Activated naive CD4-positive, alpha-beta T cell treated with anti-CD3 and anti-CD28 coated beads for 36 hours (primary cell): ENCODE measurements at regions not wholly inside any gene's neighbourhood (a gene's known extent, or its start where the extent isn't known, plus 50 kb on each side); places are given as distances from the start of the nearest gene placed in this dataset.

ENCODE experiments used
- CTCF ChIA-PET: fragments of 350-600 bp; sonication (Branson Sonifier 250); formaldehyde crosslinking; loops from one replicate; lab custom pipeline; 2021; ENCODE audit warnings: antibody characterized with exemption; lab: Charles Lee
- DNase-seq: peaks from one replicate; pipeline ENCODE4 v3.0.0-alpha.2; 2020
- H3K27ac Mint-ChIP-seq: one replicate; pipeline ENCODE4 v1.8.0; 2021; ENCODE audit warnings: mild to moderate bottlenecking, mixed read lengths
- H3K27me3 Mint-ChIP-seq: one replicate; pipeline ENCODE4 v1.8.0; 2021; ENCODE audit warnings: low read depth, mixed read lengths
- H3K36me3 Mint-ChIP-seq: one replicate; pipeline ENCODE4 v1.8.0; 2021; ENCODE audit warnings: low read depth, mixed read lengths
- H3K4me1 Mint-ChIP-seq: one replicate; pipeline ENCODE4 v1.8.0; 2021; ENCODE audit warnings: low read depth, mixed read lengths
- H3K4me3 Mint-ChIP-seq: one replicate; pipeline ENCODE4 v1.8.0; 2021; ENCODE audit warnings: mild to moderate bottlenecking, moderate library complexity, mixed read lengths
- H3K9me3 Mint-ChIP-seq: one replicate; pipeline ENCODE4 v1.8.0; 2021; ENCODE audit warnings: mixed read lengths
- intact Hi-C: fragments of 100-400 bp; cut with micrococcal nuclease; formaldehyde crosslinking; loops from one replicate; pipeline ENCODE4 v1.15.1; 2023

- intact Hi-C loops, result no loop called here
- Mint-ChIP-seq H3K36me3 (no peaks in the 10 kb centered on the region), H3K27ac (no peak overlapping the region), H3K9me3 (no peaks in the 10 kb centered on the region), H3K27me3 (peaks cover 9% of the 10 kb centered on the region), H3K4me3 (no peak overlapping the region), H3K4me1 (no peaks in the 10 kb centered on the region)
- no peak for DNase-seq
- CTCF ChIA-PET, result interaction anchor here (0.6 kb wide), 1 partner anchor 319 kb away, joined by 4 read pairs; no protein-coding TSS in a partner anchor
Measured at GRCh38 chr2:118529908-118530599, 317.4 kb downstream of the EN1 start.

- intact Hi-C loops, result no loop called here
- Mint-ChIP-seq H3K36me3 (no peaks in the 10 kb centered on the region), H3K9me3 (no peaks in the 10 kb centered on the region), H3K4me3 (no peak overlapping the region), H3K4me1 (no peaks in the 10 kb centered on the region), H3K27me3 (peaks cover 11% of the 10 kb centered on the region), H3K27ac (no peak overlapping the region)
- CTCF ChIA-PET, result interaction anchor here (0.6 kb wide), 1 partner anchor 225 kb away, joined by 3 read pairs; no protein-coding TSS in a partner anchor
- no peak for DNase-seq
Measured at GRCh38 chr2:118527571-118527970, 319.9 kb downstream of the EN1 start.

- Mint-ChIP-seq H3K4me1 (no peaks in the 10 kb centered on the region), H3K27ac (no peak overlapping the region), H3K9me3 (peaks cover 13% of the 10 kb centered on the region), H3K27me3 (peaks cover 11% of the 10 kb centered on the region), H3K4me3 (no peak overlapping the region), H3K36me3 (no peaks in the 10 kb centered on the region)
- DNase-seq, result no peak
- intact Hi-C loops, result no loop called here
- CTCF ChIA-PET, result no interaction called here
Measured at GRCh38 chr2:118525346-118525745, 322.1 kb downstream of the EN1 start.

- CTCF ChIA-PET, result no interaction called here
Measured at GRCh38 chr2:118524911-118525310, 322.5 kb downstream of the EN1 start.

GRCh38 chr2:118523761-118524160 lies 323.7 kb downstream of the EN1 start:
- H3K36me3 Mint-ChIP-seq, result no peaks in the 10 kb centered on the region
- H3K4me1 Mint-ChIP-seq, result no peaks in the 10 kb centered on the region
- peaks cover 16% of the 10 kb centered on the region for H3K9me3 Mint-ChIP-seq

More at GRCh38 chr2:118524911-118525310, 322.5 kb downstream of the EN1 start:
- Mint-ChIP-seq H3K27me3 (peaks cover 9% of the 10 kb centered on the region), H3K4me1 (no peaks in the 10 kb centered on the region), H3K27ac (no peak overlapping the region), H3K4me3 (no peak overlapping the region), H3K36me3 (no peaks in the 10 kb centered on the region), H3K9me3 (peaks cover 14% of the 10 kb centered on the region)
- no peak for DNase-seq
- intact Hi-C loops, result no loop called here

GRCh38 chr2:118521960-118522359 lies 325.5 kb downstream of the EN1 start:
- intact Hi-C loops, result no loop called here
- Mint-ChIP-seq H3K4me3 (no peak overlapping the region), H3K9me3 (peaks cover 18% of the 10 kb centered on the region), H3K4me1 (no peaks in the 10 kb centered on the region), H3K27me3 (peaks cover 4% of the 10 kb centered on the region), H3K36me3 (no peaks in the 10 kb centered on the region), H3K27ac (no peak overlapping the region)
- CTCF ChIA-PET, result no interaction called here
- no peak for DNase-seq

More at GRCh38 chr2:118523761-118524160, 323.7 kb downstream of the EN1 start:
- Mint-ChIP-seq H3K27me3 (peaks cover 8% of the 10 kb centered on the region), H3K27ac (no peak overlapping the region), H3K4me3 (no peak overlapping the region)
- intact Hi-C loops, result no loop called here
- CTCF ChIA-PET, result no interaction called here
- DNase-seq, result no peak

GRCh38 chr2:118521272-118521671 lies 326.2 kb downstream of the EN1 start:
- H3K9me3 Mint-ChIP-seq, result peaks cover 18% of the 10 kb centered on the region
- no peak overlapping the region for H3K4me3 Mint-ChIP-seq
- CTCF ChIA-PET, result interaction anchor here (0.6 kb wide), 1 partner anchor 117 kb away, joined by 3 read pairs; no protein-coding TSS in a partner anchor
- no peak for DNase-seq
- peaks cover 4% of the 10 kb centered on the region for H3K27me3 Mint-ChIP-seq
- H3K36me3 Mint-ChIP-seq, result no peaks in the 10 kb centered on the region
- intact Hi-C loops, result no loop called here
- H3K4me1 Mint-ChIP-seq, result no peaks in the 10 kb centered on the region
- no peak overlapping the region for H3K27ac Mint-ChIP-seq

GRCh38 chr2:118520246-118520645 lies 327.2 kb downstream of the EN1 start:
- no peak overlapping the region for H3K27ac Mint-ChIP-seq
- no peaks in the 10 kb centered on the region for H3K4me1 Mint-ChIP-seq
- CTCF ChIA-PET, result no interaction called here
- H3K27me3 Mint-ChIP-seq, result peaks cover 4% of the 10 kb centered on the region
- peaks cover 20% of the 10 kb centered on the region for H3K9me3 Mint-ChIP-seq
- no peaks in the 10 kb centered on the region for H3K36me3 Mint-ChIP-seq
- H3K4me3 Mint-ChIP-seq, result no peak overlapping the region
- intact Hi-C loops, result no loop called here
- no peak for DNase-seq

- Mint-ChIP-seq H3K9me3 (peaks cover 20% of the 10 kb centered on the region), H3K27ac (no peak overlapping the region), H3K27me3 (no peaks in the 10 kb centered on the region), H3K36me3 (no peaks in the 10 kb centered on the region), H3K4me3 (no peak overlapping the region), H3K4me1 (no peaks in the 10 kb centered on the region)
- DNase-seq, result no peak
- intact Hi-C loops, result no loop called here
- CTCF ChIA-PET, result no interaction called here
Measured at GRCh38 chr2:118519511-118519910, 327.9 kb downstream of the EN1 start.

GRCh38 chr2:118510807-118511206 lies 336.6 kb downstream of the EN1 start:
- Mint-ChIP-seq H3K4me3 (no peak overlapping the region), H3K36me3 (no peaks in the 10 kb centered on the region), H3K9me3 (peaks cover 2% of the 10 kb centered on the region), H3K4me1 (no peaks in the 10 kb centered on the region), H3K27ac (no peak overlapping the region), H3K27me3 (peaks cover 12% of the 10 kb centered on the region)
- CTCF ChIA-PET, result no interaction called here
- no peak for DNase-seq
- intact Hi-C loops, result no loop called here

GRCh38 chr2:118509319-118510004 lies 338.0 kb downstream of the EN1 start:
- peaks cover 2% of the 10 kb centered on the region for H3K9me3 Mint-ChIP-seq
- H3K27me3 Mint-ChIP-seq, result peaks cover 16% of the 10 kb centered on the region
- no peak overlapping the region for H3K4me3 Mint-ChIP-seq
- CTCF ChIA-PET, result no interaction called here
- H3K4me1 Mint-ChIP-seq, result no peaks in the 10 kb centered on the region
- intact Hi-C loops, result no loop called here
- no peaks in the 10 kb centered on the region for H3K36me3 Mint-ChIP-seq
- no peak for DNase-seq
- no peak overlapping the region for H3K27ac Mint-ChIP-seq

GRCh38 chr2:118508282-118508681 lies 339.2 kb downstream of the EN1 start:
- intact Hi-C loops, result no loop called here
- CTCF ChIA-PET, result no interaction called here
- no peaks in the 10 kb centered on the region for H3K4me1 Mint-ChIP-seq
- H3K27ac Mint-ChIP-seq, result no peak overlapping the region
- H3K27me3 Mint-ChIP-seq, result peaks cover 16% of the 10 kb centered on the region
- H3K4me3 Mint-ChIP-seq, result no peak overlapping the region
- DNase-seq, result no peak
- H3K9me3 Mint-ChIP-seq, result no peaks in the 10 kb centered on the region
- H3K36me3 Mint-ChIP-seq, result no peaks in the 10 kb centered on the region

- H3K36me3 Mint-ChIP-seq, result no peaks in the 10 kb centered on the region
- no peak overlapping the region for H3K4me3 Mint-ChIP-seq
- H3K27me3 Mint-ChIP-seq, result peaks cover 10% of the 10 kb centered on the region
- no peaks in the 10 kb centered on the region for H3K9me3 Mint-ChIP-seq
- no peaks in the 10 kb centered on the region for H3K4me1 Mint-ChIP-seq
- CTCF ChIA-PET, result no interaction called here
- no peak overlapping the region for H3K27ac Mint-ChIP-seq
- intact Hi-C loops, result no loop called here
- no peak for DNase-seq
Measured at GRCh38 chr2:118505436-118505835, 342.0 kb downstream of the EN1 start.
